Skeletal muscle satellite cell (primary cell): ENCODE measurements at regions not wholly inside any gene's neighbourhood (a gene's known extent, or its start where the extent isn't known, plus 50 kb on each side); places are given as distances from the start of the nearest gene placed in this dataset.

Experiments used
- H3K27me3 ChIP-seq: 2 replicates; pipeline ENCODE4 v1.7.0; 2013; ENCODE audit warnings: low read length; ENCODE audit not compliant: control insufficient read depth, insufficient read depth
- H3K36me3 ChIP-seq: 2 replicates; pipeline ENCODE4 v1.7.0; 2013; ENCODE audit warnings: mild to moderate bottlenecking, control low read depth, low read length; ENCODE audit not compliant: insufficient read depth
- H3K4me1 ChIP-seq: 2 replicates; pipeline ENCODE4 v1.7.0; 2013; ENCODE audit warnings: low read length; ENCODE audit not compliant: control insufficient read depth, insufficient read depth
- H3K4me2 ChIP-seq: 2 replicates; pipeline ENCODE4 v1.7.0; 2013; ENCODE audit warnings: mild to moderate bottlenecking, low read length
- H3K4me3 ChIP-seq: 2 replicates; pipeline ENCODE4 v1.7.0; 2013; ENCODE audit warnings: low read length
- H3K9ac ChIP-seq: 2 replicates; pipeline ENCODE4 v1.7.0; 2013; ENCODE audit warnings: mild to moderate bottlenecking, low read depth, low read length, moderate library complexity
- H3K9me3 ChIP-seq: replicated peaks from 2 replicates; pipeline ENCODE4 v1.7.0; 2013; ENCODE audit warnings: mild to moderate bottlenecking, control low read depth, low read length

- Histone ChIP-seq H3K36me3 (no peaks in the 10 kb centered on the region), H3K9ac (no peak overlapping the region), H3K27me3 (no peaks in the 10 kb centered on the region), H3K4me3 (no peak overlapping the region), H3K4me2 (no peak overlapping the region), H3K9me3 (no peaks in the 10 kb centered on the region), H3K4me1 (peaks cover 10% of the 10 kb centered on the region)
Observed at GRCh38 chr13:50684366-50684765, 159.1 kb downstream of the DLEU7 start.

GRCh38 chr13:50685491-50685890 is 158.0 kb downstream of the DLEU7 start:
- no peak overlapping the region for H3K9ac ChIP-seq

GRCh38 chr13:50685956-50686355 is 157.5 kb downstream of the DLEU7 start:
- Histone ChIP-seq H3K9me3 (no peaks in the 10 kb centered on the region), H3K9ac (no peak overlapping the region), H3K4me3 (no peak overlapping the region), H3K4me1 (no peaks in the 10 kb centered on the region), H3K27me3 (no peaks in the 10 kb centered on the region), H3K4me2 (no peak overlapping the region), H3K36me3 (no peaks in the 10 kb centered on the region)

More at GRCh38 chr13:50685491-50685890, 158.0 kb downstream of the DLEU7 start:
- no peaks in the 10 kb centered on the region for H3K27me3 ChIP-seq
- no peaks in the 10 kb centered on the region for H3K9me3 ChIP-seq
- H3K4me1 ChIP-seq = no peaks in the 10 kb centered on the region
- no peaks in the 10 kb centered on the region for H3K36me3 ChIP-seq
- no peak overlapping the region for H3K4me3 ChIP-seq
- H3K4me2 ChIP-seq = no peak overlapping the region

GRCh38 chr13:50686551-50686950 is 156.9 kb downstream of the DLEU7 start:
- Histone ChIP-seq H3K36me3 (no peaks in the 10 kb centered on the region), H3K9me3 (no peaks in the 10 kb centered on the region), H3K4me3 (no peak overlapping the region), H3K9ac (no peak overlapping the region), H3K27me3 (no peaks in the 10 kb centered on the region), H3K4me1 (peaks cover 4% of the 10 kb centered on the region), H3K4me2 (no peak overlapping the region)

GRCh38 chr13:50687545-50687944 is 155.9 kb downstream of the DLEU7 start:
- Histone ChIP-seq H3K36me3 (no peaks in the 10 kb centered on the region), H3K27me3 (no peaks in the 10 kb centered on the region), H3K9ac (no peak overlapping the region), H3K4me2 (no peak overlapping the region), H3K9me3 (no peaks in the 10 kb centered on the region), H3K4me1 (peaks cover 10% of the 10 kb centered on the region), H3K4me3 (no peak overlapping the region)

- H3K9ac ChIP-seq = no peak overlapping the region
- no peak overlapping the region for H3K4me2 ChIP-seq
- peaks cover 10% of the 10 kb centered on the region for H3K4me1 ChIP-seq
- H3K9me3 ChIP-seq = no peaks in the 10 kb centered on the region
- no peaks in the 10 kb centered on the region for H3K27me3 ChIP-seq
- H3K36me3 ChIP-seq = no peaks in the 10 kb centered on the region
- no peak overlapping the region for H3K4me3 ChIP-seq
Observed at GRCh38 chr13:50690006-50690405, 153.5 kb downstream of the DLEU7 start.

- no peaks in the 10 kb centered on the region for H3K9me3 ChIP-seq
- peaks cover 10% of the 10 kb centered on the region for H3K4me1 ChIP-seq
- H3K4me2 ChIP-seq = no peak overlapping the region
- H3K9ac ChIP-seq = no peak overlapping the region
- H3K36me3 ChIP-seq = no peaks in the 10 kb centered on the region
- no peak overlapping the region for H3K4me3 ChIP-seq
- H3K27me3 ChIP-seq = no peaks in the 10 kb centered on the region
Observed at GRCh38 chr13:50691176-50691680, 152.3 kb downstream of the DLEU7 start.

- H3K9me3 ChIP-seq = no peaks in the 10 kb centered on the region
Observed at GRCh38 chr13:50691681-50692263, 151.7 kb downstream of the DLEU7 start.

GRCh38 chr13:50692396-50692915 is 151.0 kb downstream of the DLEU7 start:
- Histone ChIP-seq H3K36me3 (no peaks in the 10 kb centered on the region), H3K4me2 (no peak overlapping the region), H3K27me3 (no peaks in the 10 kb centered on the region), H3K4me3 (no peak overlapping the region), H3K9me3 (no peaks in the 10 kb centered on the region), H3K4me1 (peaks cover 10% of the 10 kb centered on the region), H3K9ac (no peak overlapping the region)

More at GRCh38 chr13:50691681-50692263, 151.7 kb downstream of the DLEU7 start:
- Histone ChIP-seq H3K27me3 (no peaks in the 10 kb centered on the region), H3K36me3 (no peaks in the 10 kb centered on the region), H3K4me2 (no peak overlapping the region), H3K9ac (no peak overlapping the region), H3K4me3 (no peak overlapping the region), H3K4me1 (peaks cover 10% of the 10 kb centered on the region)

GRCh38 chr13:50693727-50694126 is 149.8 kb downstream of the DLEU7 start:
- Histone ChIP-seq H3K27me3 (no peaks in the 10 kb centered on the region), H3K9ac (no peak overlapping the region), H3K36me3 (no peaks in the 10 kb centered on the region), H3K9me3 (no peaks in the 10 kb centered on the region), H3K4me3 (no peak overlapping the region), H3K4me1 (peaks cover 10% of the 10 kb centered on the region), H3K4me2 (no peak overlapping the region)

- Histone ChIP-seq H3K27me3 (no peaks in the 10 kb centered on the region), H3K9ac (no peak overlapping the region), H3K36me3 (no peaks in the 10 kb centered on the region), H3K4me1 (no peaks in the 10 kb centered on the region), H3K4me3 (no peak overlapping the region), H3K9me3 (no peaks in the 10 kb centered on the region), H3K4me2 (no peak overlapping the region)
Observed at GRCh38 chr13:50697746-50698539, 145.5 kb downstream of the DLEU7 start.
